GM12874 (cell line): ENCODE measurements at regions not wholly inside any gene's neighbourhood (a gene's known extent, or its start where the extent isn't known, plus 50 kb on each side); places are given as distances from the start of the nearest gene placed in this dataset.

Source experiments
- CTCF ChIP-seq: IDR thresholded peaks from 2 replicates; pipeline ENCODE4 v1.5.1; 2011; ENCODE audit warnings: low read depth, mild to moderate bottlenecking, control low read depth, low read length, moderate library complexity; ENCODE audit not compliant: insufficient read depth

- no peak for TF ChIP-seq CTCF
Measured at GRCh38 chr12:77571768-77572167, 258.9 kb upstream of the NAV3 start.

GRCh38 chr12:77571127-77571526 lies 259.6 kb upstream of the NAV3 start:
- TF ChIP-seq CTCF, result no peak

DNA sequence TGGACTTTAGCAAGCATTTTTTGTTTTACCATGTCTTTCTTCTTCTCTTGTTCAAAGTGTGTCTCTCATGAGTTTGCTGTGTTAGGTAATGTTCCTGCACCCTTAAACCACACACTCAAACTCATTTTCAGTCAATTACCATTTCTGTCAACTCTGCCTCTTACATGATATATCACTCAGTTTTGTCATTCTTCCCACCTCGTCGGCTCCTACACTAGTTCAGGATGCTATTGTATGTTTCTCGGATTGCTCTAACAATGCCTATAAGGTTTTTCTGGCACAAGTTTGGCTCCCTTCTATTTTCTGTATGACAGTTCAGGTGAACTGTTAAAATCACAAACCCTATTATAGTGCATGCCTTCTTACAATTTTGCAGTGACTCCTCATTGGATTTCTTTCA lies 260.8 kb upstream of the NAV3 start:
- TF ChIP-seq CTCF, result no peak

GRCh38 chr12:77560714-77561113 lies 270.0 kb upstream of the NAV3 start:
- no peak for TF ChIP-seq CTCF

GRCh38 chr12:77559400-77560074 lies 271.2 kb upstream of the NAV3 start:
- TF ChIP-seq CTCF, result no peak

- no peak for TF ChIP-seq CTCF
Measured at GRCh38 chr12:77555074-77555473, 275.6 kb upstream of the NAV3 start.

GRCh38 chr12:77553976-77554619 lies 276.6 kb upstream of the NAV3 start:
- no peak for TF ChIP-seq CTCF
